GM12874 (cell line): ENCODE measurements at regions not wholly inside any gene's neighbourhood (a gene's known extent, or its start where the extent isn't known, plus 50 kb on each side); places are given as distances from the start of the nearest gene placed in this dataset.

Experiments used
- TF ChIP-seq, protein P1 (sequence below): IDR thresholded peaks from 2 replicates; pipeline ENCODE4 v1.5.1; 2011; ENCODE audit warnings: low read depth, mild to moderate bottlenecking, control low read depth, low read length, moderate library complexity; ENCODE audit not compliant: insufficient read depth

DNA sequence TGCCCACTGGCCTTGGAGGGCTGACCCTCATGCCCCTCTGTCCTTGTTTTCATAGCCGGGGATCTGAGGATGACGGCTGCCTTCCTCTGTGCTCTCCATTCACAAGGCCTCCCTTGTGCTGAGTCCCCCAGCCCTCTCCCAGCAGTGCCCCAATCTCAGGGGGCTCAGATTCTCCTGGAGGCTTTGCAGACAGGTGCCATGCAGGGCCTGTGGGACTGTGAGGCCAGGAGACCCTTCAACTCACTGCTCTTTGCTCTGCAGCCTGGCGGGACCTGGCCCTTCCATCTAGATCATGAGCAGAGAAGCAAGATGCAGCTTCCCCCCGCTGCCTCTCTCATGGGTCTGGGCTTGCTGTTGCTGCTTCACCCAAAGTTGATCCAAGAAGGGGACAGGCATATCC, 356.0 kb downstream of the BCL11B start:
- TF ChIP-seq, protein P1, sequence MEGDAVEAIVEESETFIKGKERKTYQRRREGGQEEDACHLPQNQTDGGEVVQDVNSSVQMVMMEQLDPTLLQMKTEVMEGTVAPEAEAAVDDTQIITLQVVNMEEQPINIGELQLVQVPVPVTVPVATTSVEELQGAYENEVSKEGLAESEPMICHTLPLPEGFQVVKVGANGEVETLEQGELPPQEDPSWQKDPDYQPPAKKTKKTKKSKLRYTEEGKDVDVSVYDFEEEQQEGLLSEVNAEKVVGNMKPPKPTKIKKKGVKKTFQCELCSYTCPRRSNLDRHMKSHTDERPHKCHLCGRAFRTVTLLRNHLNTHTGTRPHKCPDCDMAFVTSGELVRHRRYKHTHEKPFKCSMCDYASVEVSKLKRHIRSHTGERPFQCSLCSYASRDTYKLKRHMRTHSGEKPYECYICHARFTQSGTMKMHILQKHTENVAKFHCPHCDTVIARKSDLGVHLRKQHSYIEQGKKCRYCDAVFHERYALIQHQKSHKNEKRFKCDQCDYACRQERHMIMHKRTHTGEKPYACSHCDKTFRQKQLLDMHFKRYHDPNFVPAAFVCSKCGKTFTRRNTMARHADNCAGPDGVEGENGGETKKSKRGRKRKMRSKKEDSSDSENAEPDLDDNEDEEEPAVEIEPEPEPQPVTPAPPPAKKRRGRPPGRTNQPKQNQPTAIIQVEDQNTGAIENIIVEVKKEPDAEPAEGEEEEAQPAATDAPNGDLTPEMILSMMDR: no peak

DNA sequence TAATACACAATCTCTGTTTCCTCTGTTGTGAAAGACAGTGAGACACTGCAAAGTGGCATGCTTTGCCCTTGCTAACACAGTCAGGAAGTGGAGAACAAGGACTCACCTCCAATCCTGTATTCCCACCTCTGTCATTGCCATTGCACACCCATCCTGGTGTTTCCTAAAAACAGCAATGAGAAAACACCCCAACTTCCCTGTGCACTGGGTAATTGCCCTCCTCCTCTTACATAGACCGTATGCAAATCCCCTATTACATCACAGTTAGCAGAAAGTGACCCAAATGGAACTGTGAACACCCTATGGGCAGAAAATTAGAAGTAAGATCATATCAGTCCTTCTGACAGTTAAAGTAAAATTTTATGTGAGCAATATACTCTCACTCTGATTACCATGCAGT, 355.5 kb downstream of the BCL11B start:
- TF ChIP-seq, protein P1: no peak

DNA sequence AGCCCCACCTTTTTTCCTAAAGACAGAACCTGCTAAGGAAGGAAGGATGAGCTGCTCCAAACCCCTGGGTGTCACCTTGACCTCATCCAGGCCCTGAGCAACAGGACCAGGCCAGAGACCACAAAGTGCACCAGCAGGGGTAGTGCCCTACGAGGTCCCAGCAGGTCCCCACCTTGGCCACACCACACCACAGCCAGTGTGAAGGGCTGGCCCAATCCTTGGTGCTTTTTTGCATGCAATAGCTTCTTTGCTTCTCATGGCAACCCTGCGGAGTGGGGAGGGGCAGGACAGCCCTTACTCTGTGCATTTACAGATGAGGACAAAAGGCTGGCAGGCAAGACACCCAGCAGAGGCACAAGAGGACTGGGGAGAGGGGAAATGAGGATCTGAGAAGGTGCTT, 352.6 kb downstream of the BCL11B start:
- TF ChIP-seq, protein P1: no peak

DNA sequence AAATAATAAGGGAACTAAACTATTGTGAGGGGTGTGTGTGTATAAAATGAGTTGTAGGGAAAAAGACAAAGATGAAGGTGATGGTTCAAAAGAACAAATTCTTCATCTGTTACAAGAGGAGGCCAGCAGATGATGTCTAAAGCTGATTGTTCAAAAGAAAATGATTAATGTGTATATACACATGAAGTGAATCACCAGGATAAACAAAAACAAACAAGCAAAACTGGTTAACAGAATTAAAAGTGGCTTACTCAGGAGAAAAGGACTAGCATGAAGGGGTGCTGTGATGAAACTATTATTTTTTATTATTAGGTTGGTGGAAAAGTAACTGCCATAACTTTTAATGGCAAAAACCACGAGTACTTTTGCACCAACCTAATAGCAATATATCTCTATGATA, 348.4 kb downstream of the BCL11B start:
- TF ChIP-seq, protein P1: no peak

DNA sequence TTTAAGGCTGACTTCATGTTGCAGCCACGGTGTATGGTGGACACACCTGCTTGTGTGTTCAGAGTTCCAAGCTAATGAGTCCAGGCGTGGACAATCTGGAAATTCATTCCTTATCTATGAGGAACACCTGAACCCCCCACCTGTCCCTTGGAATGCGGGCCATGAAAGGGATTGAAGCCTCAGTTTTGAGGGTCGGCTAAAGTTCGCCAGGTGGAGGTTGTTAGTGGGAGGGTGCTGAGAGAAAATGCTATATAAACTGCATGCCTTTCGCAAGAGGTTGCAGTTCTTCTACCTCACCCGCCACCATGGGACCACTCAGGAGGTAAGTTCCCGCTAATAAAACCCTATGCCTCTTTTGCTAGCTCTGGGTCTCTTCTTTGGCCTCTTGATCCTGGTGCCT, 348.0 kb downstream of the BCL11B start:
- TF ChIP-seq, protein P1: no peak

DNA sequence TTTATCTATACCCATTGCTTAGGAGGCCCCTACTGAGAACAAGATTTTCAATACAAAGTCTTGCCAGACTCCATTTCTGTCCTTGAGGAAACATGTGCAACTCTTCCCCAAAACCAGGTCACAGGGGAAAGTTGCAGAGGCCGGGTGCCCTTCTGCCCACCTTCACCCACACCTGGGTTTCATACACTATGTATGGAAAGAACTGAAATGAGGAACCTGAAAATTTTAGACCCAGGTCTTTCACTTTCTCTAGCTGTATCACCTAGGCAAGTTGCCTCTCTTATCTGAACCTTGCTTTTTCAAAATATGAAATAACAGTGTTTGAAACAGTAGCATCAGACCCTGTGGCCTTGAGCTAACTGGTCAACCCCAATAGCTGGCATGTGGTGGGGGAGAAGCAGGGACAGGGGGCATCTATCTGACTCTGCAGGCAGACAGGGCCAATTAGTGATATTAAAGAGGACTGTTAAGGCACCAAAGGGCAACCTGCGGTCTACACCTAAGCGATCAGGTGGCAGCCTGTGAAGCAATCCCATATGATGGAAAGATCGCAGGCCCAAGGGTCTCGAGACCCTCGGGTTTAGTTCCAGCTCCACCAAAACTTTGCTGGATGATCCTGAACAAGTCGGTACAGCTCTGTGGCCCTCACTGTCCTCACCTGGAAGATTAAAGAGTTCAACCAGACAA, 346.5 kb downstream of the BCL11B start:
- TF ChIP-seq, protein P1: no peak

DNA sequence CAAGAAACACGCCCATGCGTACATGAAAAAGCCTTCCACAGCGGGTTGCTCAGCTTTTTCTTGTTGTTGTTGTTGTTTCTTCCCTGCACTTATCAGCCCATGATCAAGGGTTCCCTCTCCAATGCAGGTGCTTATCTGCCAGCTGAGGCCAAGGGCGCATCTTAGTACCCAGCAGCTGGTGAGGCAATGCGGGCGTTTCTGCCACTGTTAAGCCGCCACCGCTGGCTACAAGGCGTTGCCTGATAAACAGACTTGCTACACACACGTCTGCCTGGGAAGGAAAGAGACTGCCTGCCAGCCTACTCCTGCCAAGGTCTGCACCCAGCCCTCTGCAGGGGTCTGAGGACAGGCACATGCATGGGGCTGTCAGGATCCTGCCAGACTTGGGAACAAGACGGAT, 345.9 kb downstream of the BCL11B start:
- TF ChIP-seq, protein P1: no peak
